ENCODE measurements at regions not wholly inside any gene's neighbourhood (a gene's known extent, or its start where the extent isn't known, plus 50 kb on each side); places are given as distances from the start of the nearest gene placed in this dataset.

GRCh38 chr7:52758356-52758755, 277.1 kb upstream of the POM121L12 start:
- Histone ChIP-seq H2AFZ (replicated peaks) (no peak overlapping the region), H3K4me1 (no peaks in the 10 kb centered on the region), H3K27ac (no peak overlapping the region), H3K36me3 (no peaks in the 10 kb centered on the region), H3K9me3 (ENCODE audit: low read depth) (no peaks in the 10 kb centered on the region), H3K4me2 (no peak overlapping the region), H3K4me3 (no peak overlapping the region), H3K27me3 (no peaks in the 10 kb centered on the region), H3K79me2 (ENCODE audit: low read depth) (no peaks in the 10 kb centered on the region), H4K20me1 (ENCODE audit: low read depth) (no peaks in the 10 kb centered on the region), H3K9ac (no peak overlapping the region), H3F3A (ENCODE audit: low read depth) (no peaks in the 10 kb centered on the region)
- Mint-ChIP-seq H3K27me3 (ENCODE audit: insufficient read depth, low read depth) (peaks cover 2% of the 10 kb centered on the region), H3K9me3 (no peaks in the 10 kb centered on the region), H3K27ac (no peak overlapping the region), H3K4me1 (no peaks in the 10 kb centered on the region), H3K4me3 (no peak overlapping the region), H3K36me3 (no peaks in the 10 kb centered on the region)
- TF ChIP-seq EZH2phosphoT487 (IDR thresholded peaks at IDR 0.05) (no peak), EZH2 (IDR thresholded peaks at IDR 0.05) (no peak)
- TF ChIP-seq, protein P1, sequence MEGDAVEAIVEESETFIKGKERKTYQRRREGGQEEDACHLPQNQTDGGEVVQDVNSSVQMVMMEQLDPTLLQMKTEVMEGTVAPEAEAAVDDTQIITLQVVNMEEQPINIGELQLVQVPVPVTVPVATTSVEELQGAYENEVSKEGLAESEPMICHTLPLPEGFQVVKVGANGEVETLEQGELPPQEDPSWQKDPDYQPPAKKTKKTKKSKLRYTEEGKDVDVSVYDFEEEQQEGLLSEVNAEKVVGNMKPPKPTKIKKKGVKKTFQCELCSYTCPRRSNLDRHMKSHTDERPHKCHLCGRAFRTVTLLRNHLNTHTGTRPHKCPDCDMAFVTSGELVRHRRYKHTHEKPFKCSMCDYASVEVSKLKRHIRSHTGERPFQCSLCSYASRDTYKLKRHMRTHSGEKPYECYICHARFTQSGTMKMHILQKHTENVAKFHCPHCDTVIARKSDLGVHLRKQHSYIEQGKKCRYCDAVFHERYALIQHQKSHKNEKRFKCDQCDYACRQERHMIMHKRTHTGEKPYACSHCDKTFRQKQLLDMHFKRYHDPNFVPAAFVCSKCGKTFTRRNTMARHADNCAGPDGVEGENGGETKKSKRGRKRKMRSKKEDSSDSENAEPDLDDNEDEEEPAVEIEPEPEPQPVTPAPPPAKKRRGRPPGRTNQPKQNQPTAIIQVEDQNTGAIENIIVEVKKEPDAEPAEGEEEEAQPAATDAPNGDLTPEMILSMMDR (IDR thresholded peaks at IDR 0.05) = no peak
- no peak for DNase-seq (ENCODE audit: low spot score)

DNA sequence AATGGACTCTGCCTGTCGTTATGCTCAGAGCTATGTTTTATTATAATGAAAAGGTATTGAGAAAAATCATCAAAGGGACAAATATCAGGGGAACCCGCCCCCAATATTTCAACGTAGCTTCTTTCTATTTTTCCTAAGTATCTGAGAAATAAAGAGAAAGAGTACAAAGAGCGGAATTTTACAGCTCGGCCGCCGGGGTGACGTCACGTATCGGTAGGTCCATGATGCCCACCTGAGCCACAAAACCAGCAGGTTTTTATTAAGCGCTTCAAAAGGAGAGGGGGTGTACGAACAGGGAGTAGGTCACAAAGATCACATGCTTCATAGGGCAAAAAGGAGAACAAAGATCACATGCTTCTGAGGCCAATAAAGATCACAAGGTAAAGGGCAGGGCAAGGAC, 281.6 kb upstream of the POM121L12 start:
- no peaks in the 10 kb centered on the region for H4K20me1 ChIP-seq (ENCODE audit: low read depth)
- Mint-ChIP-seq H3K27me3 (ENCODE audit: insufficient read depth, low read depth) (no peaks in the 10 kb centered on the region), H3K27ac (no peak overlapping the region), H3K4me1 (no peaks in the 10 kb centered on the region), H3K36me3 (no peaks in the 10 kb centered on the region), H3K4me3 (no peak overlapping the region), H3K9me3 (no peaks in the 10 kb centered on the region)
- no peak overlapping the region for H3K27ac ChIP-seq
- no peaks in the 10 kb centered on the region for H3K79me2 ChIP-seq (ENCODE audit: low read depth)
- no peak for DNase-seq (ENCODE audit: low spot score)
- H3K4me3 ChIP-seq = no peak overlapping the region
- no peak overlapping the region for H2AFZ ChIP-seq (replicated peaks)
- H3K4me2 ChIP-seq = no peak overlapping the region
- no peaks in the 10 kb centered on the region for H3K4me1 ChIP-seq
- no peaks in the 10 kb centered on the region for H3K36me3 ChIP-seq
- TF ChIP-seq EZH2phosphoT487 (IDR thresholded peaks at IDR 0.05) (no peak), EZH2 (IDR thresholded peaks at IDR 0.05) (no peak)
- TF ChIP-seq, protein P1 (IDR thresholded peaks at IDR 0.05) = no peak
- no peaks in the 10 kb centered on the region for H3K9me3 ChIP-seq (ENCODE audit: low read depth)
- H3F3A ChIP-seq (ENCODE audit: low read depth) = no peaks in the 10 kb centered on the region
- H3K9ac ChIP-seq = no peak overlapping the region
- no peaks in the 10 kb centered on the region for H3K27me3 ChIP-seq

DNA sequence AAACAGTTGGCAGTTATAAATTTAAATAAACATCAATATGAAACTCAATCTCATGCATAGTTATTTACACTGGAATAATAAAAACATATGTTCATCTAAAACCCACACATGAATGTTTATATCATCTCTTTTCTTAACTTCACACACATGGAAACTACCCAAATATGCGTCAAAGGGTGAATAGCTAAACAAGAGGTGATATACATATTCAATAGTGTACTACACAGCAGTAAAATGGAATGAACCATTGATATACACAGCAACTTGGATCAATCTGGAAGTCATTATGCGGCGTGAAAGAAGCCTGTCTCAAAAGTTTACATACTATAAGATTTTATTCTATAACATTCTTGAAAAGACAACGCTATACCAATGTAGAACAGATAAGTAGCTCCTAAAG, 282.5 kb upstream of the POM121L12 start:
- H3K4me2 ChIP-seq = no peak overlapping the region
- no peaks in the 10 kb centered on the region for H3F3A ChIP-seq (ENCODE audit: low read depth)
- H4K20me1 ChIP-seq (ENCODE audit: low read depth) = no peaks in the 10 kb centered on the region
- no peaks in the 10 kb centered on the region for H3K27me3 ChIP-seq
- TF ChIP-seq, protein P1 (IDR thresholded peaks at IDR 0.05) = no peak
- TF ChIP-seq EZH2 (IDR thresholded peaks at IDR 0.05) (no peak), EZH2phosphoT487 (IDR thresholded peaks at IDR 0.05) (no peak)
- no peaks in the 10 kb centered on the region for H3K79me2 ChIP-seq (ENCODE audit: low read depth)
- Mint-ChIP-seq H3K4me1 (no peaks in the 10 kb centered on the region), H3K4me3 (no peak overlapping the region), H3K27ac (no peak overlapping the region), H3K27me3 (ENCODE audit: insufficient read depth, low read depth) (no peaks in the 10 kb centered on the region), H3K9me3 (no peaks in the 10 kb centered on the region), H3K36me3 (no peaks in the 10 kb centered on the region)
- H3K9me3 ChIP-seq (ENCODE audit: low read depth) = no peaks in the 10 kb centered on the region
- H3K9ac ChIP-seq = no peak overlapping the region
- DNase-seq (ENCODE audit: low spot score) = no peak
- H3K36me3 ChIP-seq = no peaks in the 10 kb centered on the region
- H3K4me1 ChIP-seq = no peaks in the 10 kb centered on the region
- H3K4me3 ChIP-seq = no peak overlapping the region
- H3K27ac ChIP-seq = no peak overlapping the region
- no peak overlapping the region for H2AFZ ChIP-seq (replicated peaks)

All from neural progenitor cell (in vitro differentiated cells).